Progenitor cell of endocrine pancreas (in vitro differentiated cells): ENCODE measurements at regions not wholly inside any gene's neighbourhood (a gene's known extent, or its start where the extent isn't known, plus 50 kb on each side); places are given as distances from the start of the nearest gene placed in this dataset.

Experiments used
- DNase-seq: peaks from one replicate; pipeline ENCODE4 v3.0.0; 2021; ENCODE audit warnings: low spot score; ENCODE audit not compliant: unreplicated experiment
- H3K27ac Mint-ChIP-seq: 2 replicates; pipeline ENCODE4 v1.8.0; 2021; ENCODE audit warnings: mild to moderate bottlenecking, moderate library complexity, mixed read lengths
- H3K27me3 Mint-ChIP-seq: 2 replicates; pipeline ENCODE4 v1.8.0; 2021; ENCODE audit warnings: mixed read lengths
- H3K36me3 Mint-ChIP-seq: 2 replicates; pipeline ENCODE4 v1.8.0; 2022; ENCODE audit warnings: mixed read lengths; ENCODE audit not compliant: insufficient read depth
- H3K4me1 Mint-ChIP-seq: 2 replicates; pipeline ENCODE4 v1.8.0; 2021; ENCODE audit warnings: low read depth, mixed read lengths
- H3K4me3 Mint-ChIP-seq: 2 replicates; pipeline ENCODE4 v1.8.0; 2021; ENCODE audit warnings: low read depth, mild to moderate bottlenecking, moderate library complexity, mixed read lengths
- H3K9me3 Mint-ChIP-seq: 2 replicates; pipeline ENCODE4 v1.8.0; 2021; ENCODE audit warnings: low read depth, mixed read lengths
- CTCF ChIP-seq: fragments of 200-600 bp; sonication (generic); IDR thresholded peaks from one replicate; pipeline ENCODE4 v1.5.0; 2021; ENCODE audit warnings: antibody characterized with exemption, mild to moderate bottlenecking; ENCODE audit not compliant: unreplicated experiment

GRCh38 chr6:167662075-167662880 is 164.4 kb upstream of the AFDN start:
- Mint-ChIP-seq H3K27me3 (no peaks in the 10 kb centered on the region), H3K36me3 (no peaks in the 10 kb centered on the region), H3K27ac (peak overlapping the region; percentile 64), H3K9me3 (no peaks in the 10 kb centered on the region), H3K4me3 (no peak overlapping the region), H3K4me1 (peaks cover 54% of the 10 kb centered on the region)
- DNase-seq = no peak
- no peak for TF ChIP-seq CTCF

GRCh38 chr6:167662881-167663205 is 163.9 kb upstream of the AFDN start:
- no peaks in the 10 kb centered on the region for H3K36me3 Mint-ChIP-seq
- TF ChIP-seq CTCF = no peak
- DNase-seq = no peak
- no peak overlapping the region for H3K4me3 Mint-ChIP-seq
- no peaks in the 10 kb centered on the region for H3K27me3 Mint-ChIP-seq
- peaks cover 56% of the 10 kb centered on the region for H3K4me1 Mint-ChIP-seq
- H3K27ac Mint-ChIP-seq = no peak overlapping the region
- H3K9me3 Mint-ChIP-seq = no peaks in the 10 kb centered on the region

GRCh38 chr6:167663316-167663715 is 163.4 kb upstream of the AFDN start:
- Mint-ChIP-seq H3K27ac (peak overlapping the region; percentile 41), H3K9me3 (no peaks in the 10 kb centered on the region), H3K4me1 (peaks cover 61% of the 10 kb centered on the region), H3K36me3 (no peaks in the 10 kb centered on the region), H3K4me3 (no peak overlapping the region), H3K27me3 (no peaks in the 10 kb centered on the region)
- no peak for DNase-seq
- TF ChIP-seq CTCF = no peak

GRCh38 chr6:167663784-167664443 is 162.8 kb upstream of the AFDN start:
- DNase-seq = no peak
- TF ChIP-seq CTCF = no peak
- Mint-ChIP-seq H3K27ac (peak overlapping the region; percentile 41), H3K9me3 (no peaks in the 10 kb centered on the region), H3K27me3 (no peaks in the 10 kb centered on the region), H3K36me3 (no peaks in the 10 kb centered on the region), H3K4me3 (no peak overlapping the region), H3K4me1 (peaks cover 65% of the 10 kb centered on the region)

GRCh38 chr6:167664678-167665660 is 161.7 kb upstream of the AFDN start:
- Mint-ChIP-seq H3K4me3 (no peak overlapping the region), H3K4me1 (peaks cover 67% of the 10 kb centered on the region), H3K36me3 (no peaks in the 10 kb centered on the region), H3K9me3 (no peaks in the 10 kb centered on the region), H3K27ac (peak overlapping the region; percentile 68), H3K27me3 (no peaks in the 10 kb centered on the region)
- no peak for TF ChIP-seq CTCF
- no peak for DNase-seq
